ENCODE measurements at regions not wholly inside any gene's neighbourhood (a gene's known extent, or its start where the extent isn't known, plus 50 kb on each side); places are given as distances from the start of the nearest gene placed in this dataset.
"Not testable (repeated sequence)": the region's sequence is repeated elsewhere in the genome, so short reads cannot be mapped to it uniquely, and the experiment has no call there.

DNA sequence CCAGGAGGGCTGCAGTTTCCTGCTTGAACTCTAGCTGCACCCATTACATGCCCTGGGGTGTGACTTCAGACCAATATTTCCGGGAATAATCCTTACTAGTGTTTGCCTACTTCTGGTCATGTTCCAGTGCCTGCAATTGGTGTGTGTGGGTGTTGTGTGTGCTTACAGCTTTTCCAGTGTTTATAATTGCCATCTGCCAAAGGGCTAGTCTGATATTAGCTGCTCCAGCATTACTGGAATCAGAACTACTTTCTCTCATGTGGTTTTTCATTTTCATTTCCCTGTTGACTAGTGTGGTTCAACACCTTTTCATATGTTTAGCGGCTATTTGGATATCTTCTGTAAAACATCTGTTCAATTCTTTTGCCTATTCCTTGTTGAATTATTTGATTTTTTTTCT is 132.9 kb downstream of the TMEM121 start:
- not testable (repeated sequence) for DNase-seq (ENCODE audit: low read depth in 2 of 3, low spot score in 1 of 3)

GRCh38 chr14:105659935-105660527 is 133.6 kb downstream of the TMEM121 start:
- DNase-seq (ENCODE audit: low read depth in 2 of 3, low spot score in 1 of 3): no peak

- DNase-seq (ENCODE audit: low read depth in 2 of 3, low spot score in 1 of 3): no peak
Measured at GRCh38 chr14:105660816-105661531, 134.6 kb downstream of the TMEM121 start.

DNA sequence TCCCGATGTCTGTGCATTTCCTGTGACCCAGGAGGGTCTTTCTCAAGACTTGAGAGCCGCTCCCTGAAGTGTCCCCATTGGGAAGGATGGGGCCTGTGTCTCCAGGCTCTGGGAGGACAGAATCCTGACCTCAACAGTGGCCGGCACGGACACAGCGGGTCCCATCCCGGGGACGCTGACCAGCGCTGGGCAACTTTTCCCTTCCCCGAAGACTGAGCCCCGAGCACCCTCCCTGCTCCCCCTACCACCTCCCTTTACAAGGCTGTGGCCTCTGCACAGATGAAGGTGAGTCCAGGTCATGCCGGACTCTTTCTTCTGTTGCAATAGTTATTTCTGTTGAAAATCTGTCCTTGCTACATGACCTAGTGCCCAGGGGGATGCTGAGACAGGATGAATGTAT is 135.7 kb downstream of the TMEM121 start:
- not testable (repeated sequence) for DNase-seq (ENCODE audit: low read depth in 2 of 3, low spot score in 1 of 3)

DNA sequence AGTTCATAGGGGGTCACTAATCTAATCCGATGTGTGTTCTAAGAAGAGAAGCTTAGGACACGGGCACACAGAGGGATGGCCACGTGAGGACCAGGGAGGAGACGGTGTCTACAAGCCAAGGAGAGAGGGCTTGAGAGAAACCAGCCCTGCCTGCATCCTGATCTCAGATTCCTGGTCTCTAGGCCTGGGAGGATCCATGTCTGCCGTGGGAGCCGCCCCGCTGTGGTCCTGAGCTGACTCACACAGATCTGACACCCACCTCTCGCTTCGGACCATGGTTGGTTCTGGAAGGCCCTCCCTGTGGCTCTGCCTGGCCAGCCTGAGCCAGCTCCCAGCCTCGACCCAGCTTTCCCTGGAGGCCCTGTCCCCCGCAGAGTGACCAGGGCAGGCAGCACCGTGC is 136.2 kb downstream of the TMEM121 start:
- not testable (repeated sequence) for DNase-seq (ENCODE audit: low read depth in 2 of 3, low spot score in 1 of 3)

DNA sequence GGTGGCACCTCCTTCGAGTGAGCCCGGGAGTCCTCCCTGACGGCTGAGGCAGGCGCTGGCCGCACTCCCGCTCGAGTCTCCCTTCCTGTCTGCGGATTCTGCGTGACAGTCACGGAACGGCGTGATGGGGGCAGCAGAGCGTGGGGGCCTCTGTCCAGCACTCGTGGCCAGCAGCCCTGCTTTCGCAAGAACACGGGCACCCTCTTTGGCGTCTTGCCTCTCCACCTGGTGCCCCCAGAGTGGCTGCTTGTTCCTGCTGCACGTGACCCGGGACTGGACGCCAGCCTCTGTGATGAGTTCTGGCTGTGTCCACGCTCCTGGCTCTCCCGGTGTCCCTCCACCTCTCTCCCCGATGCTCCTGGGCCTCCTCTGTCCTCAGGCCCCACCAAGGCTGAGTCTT is 136.9 kb downstream of the TMEM121 start:
- not testable (repeated sequence) for DNase-seq (ENCODE audit: low read depth in 2 of 3, low spot score in 1 of 3)

- DNase-seq (ENCODE audit: low read depth in 2 of 3, low spot score in 1 of 3): not testable (repeated sequence)
Measured at GRCh38 chr14:105663818-105664596, 137.6 kb downstream of the TMEM121 start.

DNA sequence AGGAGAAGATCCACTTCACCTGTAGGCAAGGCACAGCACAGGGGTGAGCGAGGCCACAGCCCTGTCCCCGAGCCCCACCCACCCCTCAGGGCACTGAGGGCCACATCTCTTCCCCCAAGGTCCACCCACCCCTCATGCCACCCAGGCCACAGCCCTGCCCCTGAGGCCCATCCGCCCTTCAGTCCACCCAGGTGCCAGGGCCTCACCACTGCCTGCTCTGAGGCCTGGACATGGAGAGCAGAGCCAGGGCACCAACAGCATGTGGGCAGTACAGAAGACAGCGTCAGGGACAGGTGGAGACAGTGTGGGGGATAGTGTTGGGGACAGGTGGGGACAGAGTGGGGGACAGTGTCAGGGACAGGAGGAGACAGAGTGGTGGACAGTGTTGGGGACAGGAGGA is 138.3 kb downstream of the TMEM121 start:
- DNase-seq (ENCODE audit: low read depth in 2 of 3, low spot score in 1 of 3): no peak

GRCh38 chr14:105665247-105665950 is 139.0 kb downstream of the TMEM121 start:
- no peak for DNase-seq (ENCODE audit: low read depth in 2 of 3, low spot score in 1 of 3)

DNA sequence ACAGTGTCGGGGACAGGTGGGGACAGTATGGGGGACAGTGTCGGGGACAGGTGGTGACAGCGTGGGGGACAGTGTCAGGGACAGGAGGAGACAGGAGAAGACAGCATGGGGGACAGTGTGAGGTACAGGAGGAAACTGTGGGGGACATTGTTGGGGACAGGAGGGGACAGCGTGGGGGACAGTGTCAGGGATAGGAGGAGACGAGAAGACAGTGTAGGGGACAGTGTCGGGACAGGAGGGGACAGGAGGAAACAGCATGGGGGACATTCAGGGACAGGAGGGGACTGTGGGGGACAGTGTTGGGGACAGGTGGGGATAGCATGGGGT is 139.5 kb downstream of the TMEM121 start:
- DNase-seq (ENCODE audit: low read depth in 2 of 3, low spot score in 1 of 3): no peak

GRCh38 chr14:105666420-105666819 is 140.0 kb downstream of the TMEM121 start:
- DNase-seq (ENCODE audit: low read depth in 2 of 3, low spot score in 1 of 3): no peak

DNA sequence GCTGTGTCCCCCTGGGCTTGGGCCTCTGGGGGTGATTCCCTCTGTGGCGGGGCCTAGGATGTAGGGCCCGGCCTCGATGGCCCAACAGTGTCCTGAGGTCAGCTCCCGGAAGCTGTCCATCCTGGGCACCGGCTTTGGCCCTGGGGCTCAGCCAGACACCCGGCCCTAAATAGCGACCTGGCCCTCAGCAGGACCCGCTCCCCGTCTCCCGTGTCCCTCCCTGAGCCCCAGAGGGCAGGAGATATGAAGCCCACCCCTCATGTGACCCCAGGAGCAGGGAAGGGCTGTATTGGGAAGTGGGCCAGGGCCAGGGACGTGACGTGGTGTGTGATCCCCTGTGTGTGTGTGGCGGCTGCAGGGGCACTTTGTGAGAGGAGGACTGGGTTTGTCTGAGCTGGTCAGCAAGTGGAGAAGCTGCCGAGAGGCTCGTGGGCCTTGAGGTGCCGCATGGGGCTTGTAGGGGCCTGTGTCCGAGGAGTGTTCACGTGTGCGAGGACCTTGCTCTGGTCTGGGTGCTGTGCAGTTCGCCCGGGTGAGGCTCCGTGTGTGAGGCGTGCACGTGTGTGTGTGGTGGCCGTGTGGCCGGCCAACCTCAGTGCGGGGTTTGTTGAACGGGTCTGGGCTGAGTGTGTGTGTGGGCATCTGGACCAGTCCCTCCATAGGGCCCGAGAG is 140.7 kb downstream of the TMEM121 start:
- not testable (repeated sequence) for DNase-seq (ENCODE audit: low read depth in 2 of 3, low spot score in 1 of 3)

GRCh38 chr14:105667663-105668020 is 141.3 kb downstream of the TMEM121 start:
- DNase-seq (ENCODE audit: low read depth in 2 of 3, low spot score in 1 of 3): not testable (repeated sequence)

DNA sequence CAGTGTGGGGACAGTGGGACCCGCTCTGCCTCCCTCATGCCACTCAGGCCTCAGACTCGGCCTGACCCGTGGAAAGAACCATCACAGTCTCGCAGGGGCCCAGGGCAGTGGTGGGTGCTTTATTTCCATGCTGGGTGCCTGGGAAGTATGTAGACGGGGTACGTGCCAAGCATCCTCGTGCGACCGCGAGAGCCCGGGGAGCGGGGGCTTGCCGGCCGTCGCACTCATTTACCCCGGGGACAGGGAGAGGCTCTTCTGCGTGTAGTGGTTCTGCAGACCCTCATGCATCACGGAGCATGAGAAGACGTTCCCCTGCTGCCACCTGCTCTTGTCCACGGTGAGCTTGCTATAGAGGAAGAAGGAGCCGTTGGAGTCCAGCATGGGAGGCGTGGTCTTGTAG is 141.6 kb downstream of the TMEM121 start:
- DNase-seq (ENCODE audit: low read depth in 2 of 3, low spot score in 1 of 3): not testable (repeated sequence)

- DNase-seq (ENCODE audit: low read depth in 2 of 3, low spot score in 1 of 3): not testable (repeated sequence)
Measured at GRCh38 chr14:105668471-105669230, 142.3 kb downstream of the TMEM121 start.

DNA sequence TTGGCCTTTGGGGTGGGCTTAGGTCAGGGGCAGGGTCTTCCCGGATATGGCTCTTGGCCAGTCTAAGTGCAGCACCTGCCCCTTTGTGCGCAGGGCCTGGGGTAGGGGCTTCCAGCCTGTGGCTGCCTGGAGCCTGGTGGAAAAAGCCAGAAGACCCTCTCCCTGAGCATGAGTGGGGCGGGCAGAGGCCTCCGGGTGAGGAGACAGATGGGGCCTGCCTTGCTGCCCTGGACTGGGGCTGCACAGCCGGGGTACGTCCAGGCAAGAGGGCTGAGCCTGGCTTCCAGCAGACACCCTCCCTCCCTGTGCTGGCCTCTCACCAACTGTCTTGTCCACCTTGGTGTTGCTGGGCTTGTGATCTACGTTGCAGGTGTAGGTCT is 142.8 kb downstream of the TMEM121 start:
- DNase-seq (ENCODE audit: low read depth in 2 of 3, low spot score in 1 of 3): not testable (repeated sequence)

- DNase-seq (ENCODE audit: low read depth in 2 of 3, low spot score in 1 of 3): not testable (repeated sequence)
Measured at GRCh38 chr14:105669646-105670045, 143.3 kb downstream of the TMEM121 start.

DNA sequence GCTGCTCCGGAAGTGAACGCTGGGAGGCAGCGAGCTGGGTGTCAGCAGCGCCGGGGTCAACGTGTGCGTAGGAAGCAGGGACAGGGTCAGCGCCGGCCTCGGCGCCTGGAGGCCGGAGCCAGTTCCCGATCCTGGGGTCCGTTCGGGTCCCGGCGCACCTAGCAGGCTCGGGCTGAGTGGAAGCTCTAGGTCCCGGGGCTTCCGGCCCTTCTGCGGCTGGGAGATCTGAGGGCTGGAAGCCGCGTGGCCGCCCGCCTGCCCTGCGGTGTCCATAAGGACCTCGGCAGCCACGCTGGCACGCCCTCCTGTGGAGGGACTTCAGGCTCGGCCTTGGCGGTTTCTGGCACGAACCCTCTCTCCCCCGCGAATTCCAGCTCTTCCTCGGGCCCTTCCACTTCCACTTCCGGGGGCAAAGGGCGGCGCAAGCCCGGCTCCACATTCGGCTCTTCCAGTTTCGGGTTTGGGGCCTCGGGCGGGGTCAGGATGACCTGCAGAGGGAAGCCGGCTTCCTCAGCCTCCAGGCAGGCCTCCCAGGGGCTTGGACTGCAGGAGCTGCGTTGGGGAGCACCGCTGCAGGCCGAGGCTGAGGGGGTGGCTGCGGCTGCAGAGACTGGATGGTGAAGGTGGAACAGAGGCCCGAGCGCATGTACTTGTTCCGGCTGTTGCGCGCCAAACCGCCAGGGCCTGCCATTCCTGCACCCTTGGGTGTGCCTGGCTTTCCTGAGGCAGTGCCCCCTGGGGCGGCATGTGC is 146.2 kb downstream of the TMEM121 start:
- DNase-seq (ENCODE audit: low read depth in 2 of 3, low spot score in 1 of 3): not testable (repeated sequence)

DNA sequence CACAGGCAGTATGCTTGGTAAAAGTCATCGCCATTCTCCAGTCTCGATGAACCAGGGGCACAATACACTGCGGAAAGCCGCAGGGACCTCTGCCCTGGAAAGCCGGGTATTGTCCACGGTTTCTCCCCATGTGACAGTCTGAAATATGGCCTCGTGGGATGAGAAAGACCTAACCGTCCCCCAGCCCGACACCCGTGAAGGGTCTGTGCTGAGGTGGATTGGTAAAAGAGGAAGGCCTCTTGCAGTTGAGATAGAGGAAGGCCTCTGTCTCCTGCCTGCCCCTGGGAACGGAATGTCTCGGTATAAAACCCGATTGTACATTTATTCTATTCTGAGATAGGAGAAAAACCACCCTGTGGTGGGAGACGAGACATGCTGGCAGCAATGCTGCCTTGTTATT is 149.1 kb downstream of the TMEM121 start:
- not testable (repeated sequence) for DNase-seq (ENCODE audit: low read depth in 2 of 3, low spot score in 1 of 3)

All from stimulated activated CD4-positive, alpha-beta T cell treated with anti-CD3 and anti-CD28 coated beads, Interleukin-12 subunit alpha, Interleukin-12 subunit beta, amount 100 ng/mL, for 48 hours (primary cell).